ENCODE measurements at regions not wholly inside any gene's neighbourhood (a gene's known extent, or its start where the extent isn't known, plus 50 kb on each side); places are given as distances from the start of the nearest gene placed in this dataset.
A peak's percentile ranks its signal among the peaks of the same experiment; 100 is the strongest.

- Histone ChIP-seq H3K9ac (ENCODE audit: low read length in 3 of 3) (no peak overlapping the region), H3K4me1 (ENCODE audit: control insufficient read depth in 2 of 3, insufficient read depth in 2 of 3, low read depth in 1 of 3, low read length in 3 of 3) (peaks cover 0 to 23% (median 16%) of the 10 kb centered on the region in 3 donors), H3K36me3 (ENCODE audit: control insufficient read depth in 2 of 3, insufficient read depth in 3 of 3, low read length in 3 of 3) (no peaks in the 10 kb centered on the region), H3K27me3 (ENCODE audit: control insufficient read depth, insufficient read depth, low read length) (peaks cover 2% of the 10 kb centered on the region), H3K9me3 (ENCODE audit: control insufficient read depth in 2 of 3, insufficient read depth in 1 of 3, low read length in 3 of 3) (no peaks in the 10 kb centered on the region), H3K27ac (ENCODE audit: low read depth in 2 of 2, low read length in 2 of 2) (no peak overlapping the region), H3K4me3 (ENCODE audit: low read length in 3 of 3) (no peak overlapping the region)
- no peak for TF ChIP-seq CTCF (IDR thresholded peaks at IDR 0.05; ENCODE audit: borderline replicate concordance, extremely low read depth, insufficient read depth)
- intact Hi-C loops (cut with DNase I): no loop called here
- FAIRE-seq (no peak), DNase-seq (peak in 1 of 5 donors; percentile 37)
Measured at GRCh38 chr15:70261083-70261482, 163.4 kb upstream of the TLE3 start.

GRCh38 chr15:70260580-70260979 lies 162.9 kb upstream of the TLE3 start:
- FAIRE-seq (no peak), DNase-seq (peak in 1 of 5 donors; percentile 48)
- no peak overlapping the region for H3K9ac ChIP-seq (ENCODE audit: low read length in 3 of 3)
- intact Hi-C loops (cut with DNase I): no loop called here
- no peak overlapping the region for H3K27ac ChIP-seq (ENCODE audit: low read depth in 2 of 2, low read length in 2 of 2)
- H3K27me3 ChIP-seq (ENCODE audit: control insufficient read depth, insufficient read depth, low read length): peaks cover 2% of the 10 kb centered on the region
- peaks cover 0 to 23% (median 16%) of the 10 kb centered on the region in 3 donors for H3K4me1 ChIP-seq (ENCODE audit: control insufficient read depth in 2 of 3, insufficient read depth in 2 of 3, low read depth in 1 of 3, low read length in 3 of 3)
- TF ChIP-seq CTCF (IDR thresholded peaks at IDR 0.05; ENCODE audit: borderline replicate concordance, extremely low read depth, insufficient read depth): no peak
- H3K4me3 ChIP-seq (ENCODE audit: low read length in 3 of 3): no peak overlapping the region
- no peaks in the 10 kb centered on the region for H3K9me3 ChIP-seq (ENCODE audit: control insufficient read depth in 2 of 3, insufficient read depth in 1 of 3, low read length in 3 of 3)
- H3K36me3 ChIP-seq (ENCODE audit: control insufficient read depth in 2 of 3, insufficient read depth in 3 of 3, low read length in 3 of 3): no peaks in the 10 kb centered on the region

GRCh38 chr15:70259640-70260508 lies 162.2 kb upstream of the TLE3 start:
- no peak overlapping the region for H3K27ac ChIP-seq (ENCODE audit: low read depth in 2 of 2, low read length in 2 of 2)
- peak in 1 of 5 donors; percentile 58 for DNase-seq
- H3K4me3 ChIP-seq (ENCODE audit: low read length in 3 of 3): no peak overlapping the region
- no peaks in the 10 kb centered on the region for H3K36me3 ChIP-seq (ENCODE audit: control insufficient read depth in 2 of 3, insufficient read depth in 3 of 3, low read length in 3 of 3)
- no peak for TF ChIP-seq CTCF (IDR thresholded peaks at IDR 0.05; ENCODE audit: borderline replicate concordance, extremely low read depth, insufficient read depth)
- no peak for FAIRE-seq
- peaks cover 0 to 23% (median 16%) of the 10 kb centered on the region in 3 donors for H3K4me1 ChIP-seq (ENCODE audit: control insufficient read depth in 2 of 3, insufficient read depth in 2 of 3, low read depth in 1 of 3, low read length in 3 of 3)
- no peaks in the 10 kb centered on the region for H3K9me3 ChIP-seq (ENCODE audit: control insufficient read depth in 2 of 3, insufficient read depth in 1 of 3, low read length in 3 of 3)
- no peak overlapping the region for H3K9ac ChIP-seq (ENCODE audit: low read length in 3 of 3)
- peaks cover 2% of the 10 kb centered on the region for H3K27me3 ChIP-seq (ENCODE audit: control insufficient read depth, insufficient read depth, low read length)
- intact Hi-C loops (cut with DNase I): no loop called here
